ENCODE measurements at regions not wholly inside any gene's neighbourhood (a gene's known extent, or its start where the extent isn't known, plus 50 kb on each side); places are given as distances from the start of the nearest gene placed in this dataset.

- no peak for TF ChIP-seq ZNF710 (CRISPR knock-in tag; IDR thresholded peaks at IDR 0.05; ENCODE audit: borderline replicate concordance)
These were observed 337.8 kb downstream of the LRRC3B start (continued) for GRCh38 chr3:26960382-26960781.

- no peak overlapping the region for H3K27ac ChIP-seq (ENCODE audit: extremely low read length, insufficient read depth, low read length)
- no peak for DNase-seq (ENCODE audit: low spot score)
These were observed 340.2 kb downstream of the LRRC3B start for GRCh38 chr3:26962492-26963360.

More at GRCh38 chr3:26962492-26963360, 340.2 kb downstream of the LRRC3B start:
- no peaks in the 10 kb centered on the region for H3K79me2 ChIP-seq (ENCODE audit: insufficient read depth, low read length)
- no peak overlapping the region for H3K9ac ChIP-seq (ENCODE audit: insufficient read depth, low read depth, low read length)
- no peak overlapping the region for H2AFZ ChIP-seq (ENCODE audit: low read length)
- H3K27me3 ChIP-seq (ENCODE audit: control insufficient read depth in 1 of 2, insufficient read depth in 2 of 2, low read length in 2 of 2), result no peaks in the 10 kb centered on the region
- no peaks in the 10 kb centered on the region for H3K4me1 ChIP-seq (ENCODE audit: insufficient read depth, low read length)
- FAIRE-seq (no peak), ATAC-seq (no peak)
- H3K9me3 ChIP-seq (ENCODE audit: low read length), result no peaks in the 10 kb centered on the region
- ChIA-PET CTCF (ENCODE audit: low intra/inter-chr PET ratio, low total read pairs) (no interaction called here), POLR2A (no interaction called here)
- 0 out of 2 replicates have a peak overlapping the region, but pooled peaks have one; percentile 21 for H3K4me2 ChIP-seq (ENCODE audit: low read depth, low read length)
- no peak for TF ChIP-seq SOX13 (IDR thresholded peaks at IDR 0.05)
- TF ChIP-seq SOX13 (CRISPR knock-in tag; conservative IDR thresholded peaks at IDR 0.05 in 1 of 2, IDR thresholded peaks at IDR 0.05 in 1 of 2), result no peak
- no peak for TF ChIP-seq ZBTB1 (CRISPR knock-in tag; IDR thresholded peaks at IDR 0.05; ENCODE audit: borderline replicate concordance)
- TF ChIP-seq NR2F6 (IDR thresholded peaks at IDR 0.05), result no peak
- TF ChIP-seq NR2F6 (CRISPR knock-in tag; IDR thresholded peaks at IDR 0.05), result no peak
- TF ChIP-seq ZNF616 (CRISPR knock-in tag; IDR thresholded peaks at IDR 0.05; ENCODE audit: low read depth), result no peak
- TF ChIP-seq NCOR1 (IDR thresholded peaks at IDR 0.05; ENCODE audit: borderline replicate concordance, low read length), result no peak
- no peak for TF ChIP-seq ZNF205 (CRISPR knock-in tag; IDR thresholded peaks at IDR 0.05)
- TF ChIP-seq ZFX (CRISPR knock-in tag; IDR thresholded peaks at IDR 0.05; ENCODE audit: low read depth), result no peak
- TF ChIP-seq PAXIP1 (CRISPR knock-in tag; conservative IDR thresholded peaks at IDR 0.05), result no peak
- TF ChIP-seq ZC3H13 (CRISPR knock-in tag; IDR thresholded peaks at IDR 0.05), result no peak
- no peak for TF ChIP-seq AGO1 (IDR thresholded peaks at IDR 0.05; ENCODE audit: low read depth, low read length, poor library complexity, severe bottlenecking)
- no peak for TF ChIP-seq ZSCAN9 (CRISPR knock-in tag; IDR thresholded peaks at IDR 0.05; ENCODE audit: borderline replicate concordance)
- no peak for TF ChIP-seq ZNF720 (CRISPR knock-in tag; IDR thresholded peaks at IDR 0.05)
- no peak for TF ChIP-seq SMYD3 (CRISPR knock-in tag; IDR thresholded peaks at IDR 0.05)
- no peak for TF ChIP-seq ZNF878 (CRISPR knock-in tag; IDR thresholded peaks at IDR 0.05)
- intact Hi-C loops (cut with micrococcal nuclease; ENCODE audit: unreplicated experiment) (no loop called here), in situ Hi-C loops (cut with HindIII; ENCODE audit: extremely low pct_ligation_motif_present, low pct_unique_long_range_greater_than_20kb) (no loop called here)
- no peaks in the 10 kb centered on the region for H4K20me1 ChIP-seq (ENCODE audit: insufficient read depth, low read length)
- H3K4me3 ChIP-seq (replicated peaks in 1 of 3; ENCODE audit: insufficient read depth in 1 of 3, low read depth in 2 of 3, low read length in 3 of 3), result no peak overlapping the region
- H3K36me3 ChIP-seq (replicated peaks in 1 of 2; ENCODE audit: control insufficient read depth in 1 of 2, insufficient read depth in 2 of 2, low read length in 2 of 2), result no peaks in the 10 kb centered on the region
- WGBS (ENCODE audit: low lambda C conversion rate), result 61% methylated on average over 6 of the region's 6 CpGs
- no TSS peak for BruUV-seq (replicated peaks)

All from HepG2 (cell line).